H7 (cell line): ENCODE measurements at regions not wholly inside any gene's neighbourhood (a gene's known extent, or its start where the extent isn't known, plus 50 kb on each side); places are given as distances from the start of the nearest gene placed in this dataset.

Source experiments
- DNase-seq: peaks from one replicate; pipeline ENCODE4 v3.0.0; 2012
- H3K27me3 ChIP-seq: 2 replicates; pipeline ENCODE4 v1.6.0; 2011; ENCODE audit warnings: mild to moderate bottlenecking, low read length; ENCODE audit not compliant: control insufficient read depth, insufficient read depth
- H3K36me3 ChIP-seq: replicated peaks from 2 replicates; pipeline ENCODE4 v1.5.1; 2011; ENCODE audit warnings: low read length; ENCODE audit not compliant: control insufficient read depth, insufficient read depth
- H3K4me3 ChIP-seq: 2 replicates; pipeline ENCODE4 v1.5.1; 2011; ENCODE audit warnings: low read depth, mild to moderate bottlenecking, control low read depth, low read length, moderate library complexity; ENCODE audit not compliant: insufficient read depth

DNA sequence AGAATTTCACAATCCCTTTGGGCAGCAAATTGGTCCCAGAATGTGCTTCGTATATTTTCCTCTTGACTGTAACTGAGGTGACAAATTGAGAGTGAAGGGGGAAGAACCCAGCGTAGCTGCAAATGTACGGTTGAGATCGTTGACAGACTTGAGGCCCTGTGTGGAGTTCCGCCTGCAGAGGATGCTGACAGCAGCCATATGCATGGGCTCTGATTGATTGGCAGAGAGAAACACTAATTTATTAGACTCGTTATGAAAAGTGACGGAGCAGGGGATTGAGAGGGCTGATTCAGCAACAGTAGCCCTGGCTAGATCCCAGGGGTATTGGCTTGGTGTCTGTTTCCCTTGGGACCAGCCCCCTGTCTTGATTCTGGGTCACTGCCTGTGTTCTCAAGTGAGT lies 930.1 kb upstream of the EEF2KMT start:
- no peak for DNase-seq
- Histone ChIP-seq H3K4me3 (no peak overlapping the region), H3K36me3 (no peaks in the 10 kb centered on the region), H3K27me3 (no peaks in the 10 kb centered on the region)

- Histone ChIP-seq H3K27me3 (peaks cover 30% of the 10 kb centered on the region), H3K36me3 (no peaks in the 10 kb centered on the region), H3K4me3 (no peak overlapping the region)
- no peak for DNase-seq
Measured at GRCh38 chr16:6023449-6023848, 925.9 kb upstream of the EEF2KMT start.

GRCh38 chr16:6021276-6021943 lies 923.8 kb upstream of the EEF2KMT start:
- Histone ChIP-seq H3K36me3 (no peaks in the 10 kb centered on the region), H3K27me3 (peaks cover 44% of the 10 kb centered on the region), H3K4me3 (no peak overlapping the region)
- no peak for DNase-seq

GRCh38 chr16:6020162-6020985 lies 922.8 kb upstream of the EEF2KMT start:
- H3K4me3 ChIP-seq: peak overlapping the region; percentile 52
- peaks cover 44% of the 10 kb centered on the region for H3K27me3 ChIP-seq
- peak; percentile 66 for DNase-seq
- H3K36me3 ChIP-seq: no peaks in the 10 kb centered on the region

DNA sequence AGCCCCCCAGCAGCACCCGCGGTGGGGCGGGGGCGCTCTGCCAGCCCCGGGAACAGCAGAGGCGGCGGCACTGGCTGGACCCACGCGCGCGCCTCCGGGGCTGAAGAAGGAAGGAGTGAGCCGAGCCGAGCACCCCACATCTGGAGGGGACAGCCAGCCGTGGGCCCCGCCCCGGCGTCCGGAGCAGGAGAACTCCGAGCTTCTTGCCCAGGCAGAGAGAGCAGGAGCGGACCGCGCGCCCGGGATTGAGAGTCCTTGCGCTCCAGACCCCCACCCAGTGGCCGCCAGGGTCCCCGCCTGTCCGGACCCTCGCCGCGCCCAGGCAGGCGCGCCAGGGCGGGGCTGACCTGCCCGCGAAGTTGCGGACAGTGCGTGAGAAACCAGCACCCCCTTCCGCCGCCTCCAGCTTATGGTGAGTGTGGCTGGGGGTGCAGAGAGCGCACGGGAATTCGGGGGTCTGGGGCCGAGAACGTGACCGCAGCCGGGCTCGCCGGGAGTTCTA lies 921.9 kb upstream of the EEF2KMT start:
- peak; percentile 89 for DNase-seq
- peaks cover 44% of the 10 kb centered on the region for H3K27me3 ChIP-seq
- peak overlapping the region; percentile 52 for H3K4me3 ChIP-seq
- H3K36me3 ChIP-seq: no peaks in the 10 kb centered on the region

- Histone ChIP-seq H3K27me3 (peaks cover 44% of the 10 kb centered on the region), H3K36me3 (no peaks in the 10 kb centered on the region), H3K4me3 (peak overlapping the region; percentile 52)
- peak; percentile 76 for DNase-seq
Measured at GRCh38 chr16:6018848-6019489, 921.4 kb upstream of the EEF2KMT start.

GRCh38 chr16:6016530-6017184 lies 919.1 kb upstream of the EEF2KMT start:
- H3K36me3 ChIP-seq: no peaks in the 10 kb centered on the region
- no peak overlapping the region for H3K4me3 ChIP-seq
- peaks cover 44% of the 10 kb centered on the region for H3K27me3 ChIP-seq
- DNase-seq: peak; percentile 86

DNA sequence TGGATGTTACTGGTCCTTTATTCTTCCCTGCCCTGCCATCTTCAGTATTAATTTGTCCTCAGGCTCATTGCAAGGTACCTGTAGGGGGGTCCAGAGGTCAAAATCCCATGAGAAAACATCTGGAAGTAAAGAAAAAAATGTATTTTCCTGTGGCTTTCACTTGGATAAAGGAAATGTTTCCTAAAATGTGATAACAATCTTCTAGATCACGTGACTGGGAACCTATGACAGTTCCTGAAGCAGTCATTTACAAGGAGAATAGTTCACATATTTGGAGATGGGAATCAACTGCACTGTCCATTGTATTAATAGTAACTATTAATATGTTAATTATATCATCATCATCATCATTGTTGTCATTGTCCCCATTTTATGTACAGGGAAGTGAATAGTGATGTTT lies 915.1 kb upstream of the EEF2KMT start:
- H3K36me3 ChIP-seq: no peaks in the 10 kb centered on the region

DNA sequence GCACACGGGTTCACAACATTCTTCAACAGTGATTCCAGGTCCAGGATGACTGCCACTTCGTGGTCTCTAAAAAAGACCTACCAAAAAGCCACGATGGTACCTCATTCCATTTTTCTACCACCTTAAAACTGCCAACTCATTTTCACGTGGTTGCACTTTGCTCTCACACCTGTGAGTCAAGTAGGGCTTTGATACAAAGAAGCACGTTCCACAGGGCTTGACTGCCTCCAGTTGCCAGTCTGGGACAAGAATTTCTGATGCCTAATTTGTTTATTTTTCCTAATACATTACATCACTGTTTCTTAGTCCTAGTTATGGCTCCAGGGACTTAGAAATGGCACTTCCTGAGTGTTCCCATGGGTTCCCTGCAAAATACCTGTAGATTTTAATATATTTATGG lies 911.6 kb upstream of the EEF2KMT start:
- no peak for DNase-seq
- no peak overlapping the region for H3K4me3 ChIP-seq
- H3K27me3 ChIP-seq: no peaks in the 10 kb centered on the region
- no peaks in the 10 kb centered on the region for H3K36me3 ChIP-seq

More for the DNA sequence above, 915.1 kb upstream of the EEF2KMT start:
- no peak for DNase-seq
- H3K27me3 ChIP-seq: peaks cover 7% of the 10 kb centered on the region
- no peak overlapping the region for H3K4me3 ChIP-seq

- no peak for DNase-seq
- Histone ChIP-seq H3K27me3 (no peaks in the 10 kb centered on the region), H3K4me3 (no peak overlapping the region), H3K36me3 (no peaks in the 10 kb centered on the region)
Measured at GRCh38 chr16:6008670-6009069, 911.1 kb upstream of the EEF2KMT start.

- Histone ChIP-seq H3K4me3 (no peak overlapping the region), H3K36me3 (no peaks in the 10 kb centered on the region), H3K27me3 (no peaks in the 10 kb centered on the region)
- no peak for DNase-seq
Measured at GRCh38 chr16:5993356-5993755, 895.8 kb upstream of the EEF2KMT start.

DNA sequence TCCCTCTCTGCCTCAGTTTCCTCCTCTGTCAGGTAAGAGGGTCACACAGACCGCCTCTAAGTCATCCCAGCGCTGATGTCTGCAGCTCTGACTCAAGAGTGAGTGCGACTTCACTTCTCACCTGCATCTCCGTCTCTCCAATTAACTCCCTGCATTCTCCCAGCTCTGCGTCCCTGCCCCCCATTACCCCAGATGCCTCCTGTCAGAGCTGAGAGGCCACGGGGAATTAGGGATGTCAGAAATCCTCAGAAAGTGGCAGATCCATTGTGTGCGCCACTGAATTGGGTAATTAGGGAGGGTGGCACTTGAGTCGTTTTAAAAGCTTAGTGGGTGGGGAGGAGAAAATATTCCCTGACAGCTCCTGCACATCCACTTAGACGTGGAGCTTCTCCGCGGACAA lies 885.4 kb upstream of the EEF2KMT start:
- no peak for DNase-seq
- H3K4me3 ChIP-seq: no peak overlapping the region
- no peaks in the 10 kb centered on the region for H3K36me3 ChIP-seq
- H3K27me3 ChIP-seq: no peaks in the 10 kb centered on the region

GRCh38 chr16:5979905-5980550 lies 882.4 kb upstream of the EEF2KMT start:
- H3K27me3 ChIP-seq: no peaks in the 10 kb centered on the region; the same call in 1 of the 2 replicates
- no peaks in the 10 kb centered on the region for H3K36me3 ChIP-seq
- H3K4me3 ChIP-seq: no peak overlapping the region
- peak; percentile 39 for DNase-seq

DNA sequence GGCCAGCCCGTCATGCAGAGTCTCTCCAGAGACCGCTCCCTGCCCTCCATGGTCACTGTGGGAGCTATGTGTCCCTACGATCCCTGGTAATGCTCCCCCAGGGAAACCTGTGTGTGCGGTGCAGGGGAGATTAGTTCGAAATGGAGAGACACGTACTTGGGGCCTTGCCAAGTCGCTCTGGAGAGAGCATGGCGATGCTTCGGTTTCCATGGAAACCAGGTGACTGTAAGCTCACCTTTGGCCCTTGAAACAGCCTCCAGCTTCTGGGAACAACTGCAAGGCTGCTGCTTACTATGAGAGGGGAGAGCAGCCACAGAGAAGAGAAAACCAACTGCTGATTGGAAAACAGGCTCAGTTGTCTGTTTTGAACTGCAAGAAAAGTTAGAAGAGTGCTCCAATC lies 879.7 kb upstream of the EEF2KMT start:
- no peaks in the 10 kb centered on the region; the same call in 1 of the 2 replicates for H3K27me3 ChIP-seq
- no peak overlapping the region for H3K4me3 ChIP-seq
- no peaks in the 10 kb centered on the region for H3K36me3 ChIP-seq
- no peak for DNase-seq
